Ovary (tissue), 3 donors: ENCODE measurements at regions not wholly inside any gene's neighbourhood (a gene's known extent, or its start where the extent isn't known, plus 50 kb on each side); places are given as distances from the start of the nearest gene placed in this dataset.

Experiments used
- CTCF ChIP-seq, 3 donors: fragments of 450-650 bp in 2 of 3; fragments of 200-600 bp in 1 of 3; IDR thresholded peaks; one replicate each; pipeline versions ENCODE4 v1.5.1 to v1.8.0; 2016 to 2022; ENCODE audit warnings: antibody characterized with exemption in 3 of 3, mild to moderate bottlenecking in 1 of 3
- EP300 ChIP-seq: sonication (generic); formaldehyde crosslinking; IDR thresholded peaks from one replicate; pipeline ENCODE4 v1.6.1; 2017; ENCODE audit warnings: antibody characterized with exemption
- POLR2A ChIP-seq: fragments of 450-650 bp; IDR thresholded peaks from one replicate; pipeline ENCODE4 v1.6.1; 2017; ENCODE audit warnings: antibody characterized with exemption, mild to moderate bottlenecking, moderate library complexity
- donor health status: DM: no; HTN: no; CAD: no.

GRCh38 chr13:55464222-55464621 lies 1676.5 kb upstream of the PRR20A start:
- TF ChIP-seq POLR2A = no peak
- TF ChIP-seq CTCF (IDR thresholded peaks at IDR 0.05) = no peak
- no peak for TF ChIP-seq EP300
